ENCODE measurements at regions not wholly inside any gene's neighbourhood (a gene's known extent, or its start where the extent isn't known, plus 50 kb on each side); places are given as distances from the start of the nearest gene placed in this dataset.

GRCh38 chr2:104402825-104403224 lies 451.1 kb upstream of the POU3F3 start:
- no peak for TF ChIP-seq CTCF (tag by site-specific recombination; IDR thresholded peaks at IDR 0.05)
- no peak for TF ChIP-seq ATF2 (tag by site-specific recombination; IDR thresholded peaks at IDR 0.05; ENCODE audit: low read depth)
